Activated B cell treated with CpG ODN at 0.5 μM for 24 hours (primary cell): ENCODE measurements at regions not wholly inside any gene's neighbourhood (a gene's known extent, or its start where the extent isn't known, plus 50 kb on each side); places are given as distances from the start of the nearest gene placed in this dataset.

Experiments used
- ATAC-seq: fragments of 200-7000 bp; cut with Tn5 transposase; one replicate; pipeline ENCODE4 v1.10.0; 2021; ENCODE audit warnings: low read depth, mild to moderate bottlenecking, moderate library complexity
- CTCF ChIA-PET: fragments of 350-600 bp; sonication (Branson Sonifier 250); formaldehyde crosslinking; loops from one replicate; lab custom pipeline; 2021; ENCODE audit warnings: antibody characterized with exemption; lab: Charles Lee
- POLR2A ChIA-PET: fragments of 350-600 bp; sonication (Branson Sonifier 250); formaldehyde crosslinking; loops from one replicate; lab custom pipeline; 2021; ENCODE audit warnings: antibody characterized with exemption; lab: Charles Lee
- DNase-seq: peaks from one replicate; pipeline ENCODE4 v3.0.0; 2022
- H3K27ac Mint-ChIP-seq: one replicate; pipeline ENCODE4 v1.8.0; 2020; ENCODE audit warnings: mixed read lengths
- H3K27me3 Mint-ChIP-seq: one replicate; pipeline ENCODE4 v1.8.0; 2021; ENCODE audit warnings: mixed read lengths
- H3K36me3 Mint-ChIP-seq: one replicate; pipeline ENCODE4 v1.8.0; 2021; ENCODE audit warnings: low read depth, mixed read lengths
- H3K4me1 Mint-ChIP-seq: one replicate; pipeline ENCODE4 v1.8.0; 2021; ENCODE audit warnings: mixed read lengths
- H3K4me3 Mint-ChIP-seq: one replicate; pipeline ENCODE4 v1.8.0; 2020; ENCODE audit warnings: mild to moderate bottlenecking, mixed read lengths
- H3K9me3 Mint-ChIP-seq: one replicate; pipeline ENCODE4 v1.8.0; 2020; ENCODE audit warnings: mixed read lengths
- CTCF ChIP-seq: fragments of 200-600 bp; IDR thresholded peaks from one replicate; pipeline ENCODE4 v1.8.0; 2022; ENCODE audit warnings: antibody characterized with exemption, mild to moderate bottlenecking
- intact Hi-C: fragments of 100-400 bp; cut with micrococcal nuclease; formaldehyde crosslinking; loops from one replicate; pipeline ENCODE4 v1.15.1; 2024

DNA sequence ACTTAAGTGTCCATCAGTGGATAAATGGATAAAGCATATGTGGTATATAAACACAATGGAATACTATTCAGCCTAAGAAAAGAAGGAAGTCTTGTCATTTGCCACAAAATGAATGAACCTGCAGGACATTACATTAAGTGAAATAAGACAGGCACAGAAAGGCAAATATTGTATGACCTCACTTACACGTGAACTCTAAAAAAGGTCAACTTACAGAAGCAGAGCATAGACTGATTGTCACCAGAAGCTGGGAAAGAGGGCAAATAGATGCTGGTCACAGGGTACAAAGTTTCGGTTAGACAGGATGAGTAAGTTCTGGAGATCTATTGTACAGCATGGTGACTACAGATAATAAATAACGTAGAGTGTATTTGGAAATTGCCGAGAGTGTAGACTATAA lies 247.7 kb downstream of the RAB28 start:
- Mint-ChIP-seq H3K36me3 (no peaks in the 10 kb centered on the region), H3K27ac (no peak overlapping the region), H3K9me3 (peaks cover 3% of the 10 kb centered on the region), H3K4me3 (no peak overlapping the region), H3K4me1 (no peaks in the 10 kb centered on the region), H3K27me3 (no peaks in the 10 kb centered on the region)
- no peak for TF ChIP-seq CTCF
- intact Hi-C loops: no loop called here
- no peak for ATAC-seq
- CTCF ChIA-PET: interaction anchor here (1.0 kb wide), 1 partner anchor 8 kb away, joined by 3 read pairs; no protein-coding TSS in a partner anchor
- POLR2A ChIA-PET: no interaction called here
- no peak for DNase-seq

GRCh38 chr4:13233755-13234154 lies 250.4 kb downstream of the RAB28 start:
- peaks cover 5% of the 10 kb centered on the region for H3K36me3 Mint-ChIP-seq
- H3K27ac Mint-ChIP-seq: no peak overlapping the region
- POLR2A ChIA-PET: no interaction called here
- intact Hi-C loops: no loop called here
- H3K4me3 Mint-ChIP-seq: no peak overlapping the region
- ATAC-seq (no peak), DNase-seq (no peak)
- no peaks in the 10 kb centered on the region for H3K27me3 Mint-ChIP-seq
- H3K9me3 Mint-ChIP-seq: peaks cover 16% of the 10 kb centered on the region
- CTCF ChIA-PET: no interaction called here
- no peak for TF ChIP-seq CTCF
- H3K4me1 Mint-ChIP-seq: no peaks in the 10 kb centered on the region

DNA sequence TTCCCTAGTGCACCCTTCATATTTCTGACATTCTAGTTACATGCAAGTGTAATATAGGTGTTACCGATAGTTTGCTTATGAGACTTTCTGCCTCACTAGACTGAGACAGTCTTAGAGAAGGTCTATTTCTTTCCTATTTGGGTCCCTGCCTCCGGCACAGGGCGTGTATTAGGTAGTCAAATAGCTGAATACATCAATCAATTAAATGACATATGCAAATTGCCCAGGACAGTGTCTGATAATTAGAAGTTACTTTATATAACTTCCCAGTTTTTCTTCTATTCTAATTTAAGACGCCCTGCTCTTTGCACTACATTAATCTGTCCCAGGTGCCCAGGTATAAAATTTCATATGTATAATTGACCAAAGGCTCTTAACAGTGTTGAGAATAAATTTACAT lies 264.2 kb downstream of the RAB28 start:
- TF ChIP-seq CTCF: no peak
- no peak for DNase-seq
- H3K4me3 Mint-ChIP-seq: no peak overlapping the region
- no peak overlapping the region for H3K27ac Mint-ChIP-seq
- ChIA-PET POLR2A (no interaction called here), CTCF (no interaction called here)
- no peaks in the 10 kb centered on the region for H3K36me3 Mint-ChIP-seq
- intact Hi-C loops: no loop called here
- no peak for ATAC-seq
- peaks cover 11% of the 10 kb centered on the region for H3K9me3 Mint-ChIP-seq
- no peaks in the 10 kb centered on the region for H3K4me1 Mint-ChIP-seq
- H3K27me3 Mint-ChIP-seq: no peaks in the 10 kb centered on the region

GRCh38 chr4:13218326-13218958 lies 265.7 kb downstream of the RAB28 start:
- no peak for TF ChIP-seq CTCF
- Mint-ChIP-seq H3K9me3 (peaks cover 11% of the 10 kb centered on the region), H3K27me3 (no peaks in the 10 kb centered on the region), H3K27ac (no peak overlapping the region), H3K4me1 (no peaks in the 10 kb centered on the region), H3K4me3 (no peak overlapping the region), H3K36me3 (no peaks in the 10 kb centered on the region)
- DNase-seq: no peak
- CTCF ChIA-PET: no interaction called here
- POLR2A ChIA-PET: no interaction called here
- ATAC-seq: no peak
- intact Hi-C loops: no loop called here

- ATAC-seq (no peak), DNase-seq (no peak)
- Mint-ChIP-seq H3K4me1 (no peaks in the 10 kb centered on the region), H3K4me3 (no peak overlapping the region), H3K9me3 (peaks cover 11% of the 10 kb centered on the region), H3K36me3 (no peaks in the 10 kb centered on the region), H3K27ac (no peak overlapping the region), H3K27me3 (no peaks in the 10 kb centered on the region)
- intact Hi-C loops: no loop called here
- CTCF ChIA-PET: no interaction called here
- POLR2A ChIA-PET: no interaction called here
- TF ChIP-seq CTCF: no peak
Measured at GRCh38 chr4:13215560-13215959, 268.6 kb downstream of the RAB28 start.
